CD4-positive, alpha-beta T cell treated with Interferon alpha-2 for 1 hour (primary cell): ENCODE measurements at regions not wholly inside any gene's neighbourhood (a gene's known extent, or its start where the extent isn't known, plus 50 kb on each side); places are given as distances from the start of the nearest gene placed in this dataset.

Experiments used
- DNase-seq, 2 donors: peaks; one replicate each; pipeline ENCODE4 v3.0.0-alpha.2; 2020 to 2022

DNA sequence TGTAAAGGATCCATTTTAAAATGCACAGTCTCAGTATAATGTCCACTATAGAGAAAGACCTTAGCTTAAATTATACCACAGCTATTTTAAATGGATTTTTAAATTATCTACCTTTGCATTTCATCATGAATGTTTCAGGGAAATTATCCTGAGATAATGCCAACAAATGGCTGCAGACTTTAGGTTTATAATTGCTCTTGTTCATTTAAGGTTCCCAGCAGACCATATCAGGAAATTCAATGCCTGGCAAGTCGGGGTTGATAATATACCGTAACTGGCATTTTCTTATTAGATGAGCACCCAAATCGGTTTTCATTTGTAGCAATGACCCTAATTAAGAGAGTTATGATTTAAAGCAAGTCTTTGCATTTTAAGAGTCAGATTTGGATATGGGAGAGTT is 227.1 kb upstream of the ARRDC4 start:
- DNase-seq = no peak

DNA sequence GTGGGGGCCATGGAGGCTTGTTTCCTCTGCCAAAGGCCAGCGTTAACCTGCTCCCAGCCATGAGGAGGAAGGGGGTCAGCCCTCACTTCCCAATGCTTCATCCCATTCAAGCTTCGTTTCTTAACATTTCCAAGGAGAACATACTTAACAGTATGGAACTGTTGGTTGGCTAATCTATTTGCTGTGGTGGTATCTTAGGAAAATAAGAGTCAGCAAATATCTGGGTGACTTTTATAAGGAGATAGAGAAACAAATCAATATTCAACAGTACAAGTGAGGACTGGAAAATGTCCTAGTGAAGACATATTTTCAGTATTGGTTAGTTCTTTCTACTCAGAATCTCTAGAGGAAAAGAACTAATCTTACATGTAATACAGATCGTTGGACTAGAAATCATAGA is 223.8 kb upstream of the ARRDC4 start:
- no peak for DNase-seq

DNA sequence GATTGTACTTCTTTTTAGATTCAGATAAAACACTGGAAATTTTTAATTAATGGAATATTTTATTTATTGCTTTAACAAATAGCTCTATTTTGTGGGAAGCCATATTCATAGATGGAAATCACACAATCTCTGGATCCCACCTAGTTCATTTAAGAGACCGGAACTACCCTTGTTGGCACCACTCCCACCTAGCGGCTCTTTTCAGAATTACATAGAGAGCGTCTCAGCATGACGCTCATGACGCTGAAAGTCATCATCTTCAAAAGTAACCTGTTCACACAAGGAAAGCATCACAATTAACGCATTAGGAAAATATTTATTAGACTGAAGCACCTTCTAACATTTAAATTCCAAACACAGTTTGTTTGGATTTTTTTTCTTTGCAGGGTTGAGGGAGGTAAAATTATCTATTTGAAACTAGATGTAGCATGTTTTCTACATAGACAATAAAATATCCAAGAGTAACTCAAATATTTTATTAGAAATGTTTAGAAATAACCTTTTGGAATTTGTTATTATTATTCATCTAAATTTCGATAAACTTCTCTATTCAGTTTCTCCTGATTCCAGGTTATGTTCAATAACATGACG is 214.9 kb upstream of the ARRDC4 start:
- DNase-seq = peak in 1 of 2 donors; percentile 3

DNA sequence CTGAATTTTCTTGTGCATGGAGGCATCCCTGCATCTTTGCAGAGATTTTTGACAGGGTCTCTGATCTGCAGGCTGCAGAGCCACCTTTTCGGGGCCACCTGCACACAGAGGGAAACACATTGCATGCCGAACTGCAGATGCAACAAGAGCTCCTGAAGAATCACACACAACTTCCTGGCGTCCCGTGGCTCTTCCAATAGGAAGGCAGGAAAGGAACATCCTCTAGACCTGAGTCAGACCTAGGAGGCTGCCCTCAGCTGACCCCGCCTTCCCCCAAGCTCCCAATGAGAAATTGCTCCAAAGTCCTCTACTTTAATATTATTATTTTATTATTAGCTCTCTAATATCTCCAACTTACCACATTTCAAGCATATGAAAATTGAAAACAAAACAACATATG is 213.2 kb upstream of the ARRDC4 start:
- DNase-seq = no peak

DNA sequence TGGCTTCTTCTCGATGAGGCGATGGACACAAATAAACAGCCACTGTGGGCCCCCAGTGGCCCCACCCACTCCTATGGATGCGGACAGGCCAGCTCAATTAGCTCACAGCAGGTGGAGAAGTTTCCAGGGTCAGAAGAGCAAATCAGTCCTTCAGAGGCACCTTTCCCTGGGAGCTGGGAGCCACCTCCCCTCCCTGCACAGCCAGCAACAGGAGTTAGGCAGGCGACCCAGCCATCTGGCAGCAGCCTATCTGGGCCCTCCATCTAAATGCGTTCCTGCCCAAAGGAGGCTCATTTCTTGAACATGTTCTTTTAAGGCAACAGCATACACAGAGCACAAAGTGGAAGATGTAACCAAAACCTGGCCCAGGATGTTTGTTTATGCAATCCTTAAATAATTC is 211.9 kb upstream of the ARRDC4 start:
- DNase-seq = no peak

DNA sequence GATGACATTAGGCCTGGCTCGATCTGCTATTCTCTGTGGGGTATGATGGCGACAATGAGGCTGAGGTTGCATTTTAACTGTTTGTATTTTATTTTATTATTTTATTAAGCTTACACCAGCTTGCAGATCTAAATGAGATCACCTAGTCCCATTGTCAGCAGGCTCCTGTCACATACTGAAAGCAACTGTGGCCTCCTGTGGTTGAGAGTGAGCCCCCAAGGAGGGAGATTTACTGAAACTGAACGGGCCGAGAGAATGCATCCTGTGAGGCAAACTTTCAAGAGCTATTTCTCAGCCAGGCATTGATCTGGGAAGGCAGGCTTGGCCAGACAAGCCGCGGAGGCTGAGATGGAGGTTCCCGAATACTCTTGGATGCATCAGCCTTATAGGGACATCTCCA is 210.4 kb upstream of the ARRDC4 start:
- no peak for DNase-seq

DNA sequence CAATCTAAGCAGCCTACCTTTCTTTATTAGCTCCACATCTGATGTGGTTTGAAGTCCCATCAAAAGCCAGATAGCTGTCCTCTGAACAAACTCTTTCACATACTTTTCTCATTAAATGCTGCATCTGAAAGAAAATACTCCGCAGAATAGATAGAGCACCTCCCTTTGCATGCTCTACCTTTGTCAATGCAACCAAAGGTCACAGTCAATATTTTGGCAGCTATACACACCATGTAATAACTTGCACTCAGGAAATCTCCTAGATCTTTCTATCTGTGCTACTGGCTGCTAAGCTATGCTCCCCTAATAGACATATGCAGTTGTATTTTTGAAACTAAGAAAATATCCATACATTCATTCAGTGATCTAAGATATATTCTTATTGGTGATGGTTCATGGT is 204.8 kb upstream of the ARRDC4 start:
- no peak for DNase-seq

DNA sequence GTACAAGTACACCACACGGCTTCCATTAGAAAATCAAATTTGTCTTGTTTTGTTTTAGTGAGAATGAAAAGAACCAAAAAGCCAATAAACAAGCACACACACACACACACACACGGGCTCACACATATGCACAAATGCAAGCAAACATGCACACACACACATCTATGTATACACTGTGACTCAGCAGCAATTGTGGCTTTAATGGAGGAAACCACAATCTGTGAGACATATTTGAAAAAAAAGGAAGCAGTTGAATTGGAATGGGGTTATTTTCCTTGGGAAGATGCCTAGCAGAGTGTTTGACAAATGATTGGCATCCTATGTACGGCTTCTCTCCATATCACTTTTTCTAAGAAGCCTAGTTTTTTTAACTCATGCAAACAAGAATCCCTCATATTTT is 201.1 kb upstream of the ARRDC4 start:
- no peak for DNase-seq

DNA sequence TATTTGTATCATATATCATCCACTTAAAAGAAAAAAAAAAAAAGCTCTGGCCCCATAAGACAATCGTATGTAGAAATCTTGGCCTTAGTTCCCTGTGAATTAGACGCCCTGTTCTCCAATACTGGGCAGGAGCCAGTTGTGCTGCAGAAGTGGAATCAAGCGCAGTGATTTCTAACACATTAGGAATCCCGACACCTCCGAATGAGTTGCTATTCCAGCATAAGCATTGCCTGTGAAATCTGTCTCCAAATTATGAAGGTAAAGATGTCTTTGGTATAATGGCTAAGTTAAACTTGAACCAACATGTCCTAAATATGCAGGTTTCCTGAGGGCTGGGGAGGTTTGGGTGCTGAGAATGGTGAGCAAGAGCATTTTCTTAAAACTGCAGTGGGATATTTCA is 199.4 kb upstream of the ARRDC4 start:
- DNase-seq = no peak

DNA sequence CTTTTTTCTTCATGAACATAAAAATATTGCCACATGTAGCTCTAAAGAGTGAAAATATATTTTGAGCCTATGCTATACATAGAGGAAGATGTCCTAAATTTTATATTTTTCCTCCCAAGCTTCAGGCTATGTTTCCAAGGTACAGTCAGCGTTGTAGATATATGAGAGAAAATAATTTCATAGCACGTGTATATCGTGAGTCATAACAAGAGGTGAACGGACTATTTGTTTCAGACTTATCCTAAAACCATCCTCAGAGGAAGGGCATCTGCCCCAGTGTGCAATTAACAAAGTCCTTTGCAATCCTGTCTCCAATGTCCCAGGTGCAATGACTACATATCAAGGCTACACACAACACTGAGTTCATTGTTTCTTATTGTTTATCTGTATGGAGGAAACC is 177.3 kb upstream of the ARRDC4 start:
- no peak for DNase-seq

DNA sequence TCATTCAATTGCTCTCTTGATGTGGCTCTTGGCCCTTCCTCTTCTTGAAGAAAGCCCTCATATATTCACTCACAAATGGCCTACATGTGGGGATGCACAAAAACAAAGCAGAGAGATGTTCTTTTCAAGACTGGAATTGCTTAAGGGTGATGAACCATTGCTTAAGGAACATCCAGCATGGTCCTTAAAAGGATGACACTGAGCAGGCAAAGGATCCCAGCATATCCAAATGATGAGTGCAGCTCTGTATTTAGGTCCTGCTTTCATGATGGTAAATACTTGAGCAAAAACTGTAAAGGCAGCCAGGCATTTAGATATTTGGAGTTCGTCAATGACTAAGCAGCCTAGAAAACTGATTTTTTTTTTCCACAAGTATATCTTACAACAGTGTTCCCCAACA is 173.8 kb upstream of the ARRDC4 start:
- DNase-seq = no peak

DNA sequence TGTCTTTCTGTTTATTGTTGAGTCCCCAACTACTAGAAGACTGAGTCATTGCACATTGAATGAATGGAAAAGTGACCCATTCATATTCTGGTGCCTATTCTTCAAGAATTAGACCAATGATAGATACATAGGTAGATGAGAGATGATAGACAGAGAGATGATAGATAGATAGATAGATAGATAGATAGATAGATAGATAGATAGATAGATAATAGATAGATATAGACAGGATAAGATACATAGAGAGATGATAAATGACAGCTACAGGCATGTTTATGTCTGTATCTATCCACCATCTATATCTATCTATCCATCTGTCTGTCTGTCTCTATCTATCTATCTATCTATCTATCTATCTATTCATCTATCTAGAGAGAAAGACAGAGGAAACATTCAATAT is 170.3 kb upstream of the ARRDC4 start:
- DNase-seq = no peak

DNA sequence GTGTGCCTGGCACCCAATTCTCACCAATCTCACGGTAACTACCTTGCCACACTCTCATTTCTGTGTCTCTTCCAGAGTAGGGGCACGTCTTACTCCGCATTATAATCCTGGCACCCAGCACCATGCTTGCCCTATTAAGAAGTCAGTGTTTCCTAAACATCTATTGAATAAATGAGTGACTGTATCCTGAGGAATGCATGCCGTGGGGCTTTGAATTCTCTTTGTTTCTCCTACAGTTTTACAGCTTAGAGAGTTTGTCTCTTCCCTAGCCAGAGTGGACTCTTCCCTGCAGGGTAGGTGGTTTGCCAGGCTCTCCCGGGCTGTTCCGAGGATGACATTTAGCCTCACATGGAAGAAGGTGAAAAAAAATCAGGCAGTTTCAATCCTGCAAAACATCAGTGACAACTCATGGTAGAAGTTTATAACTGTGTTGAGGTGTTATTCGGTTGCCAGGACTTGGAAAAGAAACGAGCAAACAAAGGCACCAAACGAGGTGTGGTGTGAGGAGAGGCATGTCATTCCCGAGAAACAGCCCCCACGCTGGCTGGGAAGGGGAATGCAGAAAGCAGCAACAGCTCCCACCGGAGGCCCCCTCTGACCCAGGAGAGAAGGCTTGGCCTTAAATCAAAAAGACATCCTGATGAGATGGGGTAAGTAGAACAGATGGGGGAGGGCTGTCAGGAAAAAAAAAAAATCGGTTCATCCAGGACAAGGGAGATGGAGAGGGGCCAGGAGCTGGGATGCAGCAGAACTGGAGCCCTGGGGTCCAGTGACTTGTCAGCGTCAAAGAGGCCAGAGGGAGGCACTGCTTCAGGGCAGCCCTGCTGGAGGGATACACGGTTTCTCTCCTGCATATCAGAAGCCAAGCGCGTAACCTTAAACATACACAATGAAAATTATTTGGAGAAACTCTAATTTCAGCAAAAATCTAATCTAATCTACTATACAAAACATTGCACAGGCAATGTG is 168.4 kb upstream of the ARRDC4 start:
- no peak for DNase-seq

DNA sequence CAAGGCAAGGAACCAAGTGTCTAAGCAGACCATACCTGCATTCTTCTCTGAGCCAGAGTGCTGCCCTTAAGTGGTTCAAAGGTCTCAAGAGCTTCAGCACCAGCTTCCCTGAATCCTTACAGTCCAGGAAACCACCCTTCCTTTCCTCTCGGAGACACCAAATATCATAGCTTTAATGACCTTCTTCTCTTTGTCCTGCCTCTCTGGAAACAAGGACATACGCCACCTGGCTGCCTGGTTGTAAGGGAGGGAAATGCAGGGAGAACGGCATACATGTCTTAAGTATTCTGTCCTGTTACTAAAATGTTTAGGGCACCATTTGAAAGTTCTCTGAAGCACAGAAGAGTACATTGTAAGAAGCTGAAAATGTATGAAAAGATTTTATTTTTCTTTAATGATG is 155.6 kb upstream of the ARRDC4 start:
- DNase-seq = no peak

DNA sequence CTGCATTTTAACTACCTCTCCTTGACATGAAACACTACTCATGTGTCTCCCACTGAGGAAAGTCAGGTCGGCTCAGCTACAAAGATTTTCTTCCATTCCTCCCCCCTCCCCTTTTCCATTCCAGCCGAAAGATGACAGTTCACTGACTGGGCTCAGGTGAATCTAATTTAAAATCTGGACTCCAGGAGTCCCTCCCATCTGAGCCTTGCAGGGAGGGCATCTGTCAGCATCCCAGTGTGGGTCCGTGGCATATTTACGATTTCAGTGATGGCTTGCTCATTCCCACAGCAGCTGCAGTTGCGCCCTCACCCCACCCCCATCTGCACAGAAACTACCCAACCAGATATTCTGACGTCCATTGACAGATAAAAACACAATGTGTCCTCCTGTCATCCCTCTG is 153.7 kb upstream of the ARRDC4 start:
- DNase-seq = no peak

DNA sequence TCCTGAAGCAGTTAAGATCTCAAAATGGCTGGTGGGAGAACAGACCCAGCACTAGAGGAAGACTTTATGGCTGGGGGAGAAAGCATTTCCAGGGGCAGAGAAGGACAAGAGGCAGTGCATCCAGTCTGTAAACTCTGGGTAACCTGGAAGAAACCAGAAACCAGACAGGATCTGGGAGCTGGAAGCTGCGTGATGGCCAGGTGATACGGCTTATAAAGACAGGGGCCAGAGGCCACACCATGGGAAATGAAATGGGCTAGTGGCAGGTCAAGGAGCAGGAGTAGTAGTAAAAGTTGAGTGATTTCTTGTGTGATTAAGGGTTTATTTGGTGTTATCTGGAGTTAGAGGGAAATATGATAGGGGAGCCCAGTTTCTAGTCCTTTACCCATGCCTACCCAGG is 144.7 kb upstream of the ARRDC4 start:
- DNase-seq = no peak

DNA sequence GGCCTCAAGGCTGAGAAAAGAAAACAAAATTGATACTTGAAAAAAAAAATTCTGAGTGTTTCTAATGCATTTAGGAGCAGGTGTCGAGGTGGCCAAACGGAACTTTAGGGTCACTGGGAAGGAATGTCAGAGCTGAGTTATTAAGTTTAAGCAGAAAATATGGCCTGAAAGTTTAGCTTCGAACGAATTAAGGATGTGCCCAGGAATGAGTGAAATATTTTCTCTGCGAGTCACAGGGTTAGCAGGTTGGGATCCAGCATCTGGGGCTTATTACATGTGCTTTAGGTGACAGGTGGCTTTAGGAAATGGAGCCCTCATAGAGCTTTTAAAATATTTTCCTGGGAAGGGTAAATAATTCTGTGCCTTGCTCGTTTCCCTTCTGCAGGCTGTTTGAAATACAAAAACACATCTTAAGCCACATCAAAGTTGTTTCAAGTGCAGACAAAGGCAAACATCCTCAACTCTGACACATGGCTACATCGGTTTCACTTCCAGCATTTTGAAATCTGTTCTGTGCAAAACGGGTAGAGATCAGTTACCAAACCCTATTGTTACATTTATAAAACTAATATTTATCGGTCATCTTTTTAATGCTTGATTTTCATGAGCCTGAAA is 143.1 kb upstream of the ARRDC4 start:
- DNase-seq = no peak

DNA sequence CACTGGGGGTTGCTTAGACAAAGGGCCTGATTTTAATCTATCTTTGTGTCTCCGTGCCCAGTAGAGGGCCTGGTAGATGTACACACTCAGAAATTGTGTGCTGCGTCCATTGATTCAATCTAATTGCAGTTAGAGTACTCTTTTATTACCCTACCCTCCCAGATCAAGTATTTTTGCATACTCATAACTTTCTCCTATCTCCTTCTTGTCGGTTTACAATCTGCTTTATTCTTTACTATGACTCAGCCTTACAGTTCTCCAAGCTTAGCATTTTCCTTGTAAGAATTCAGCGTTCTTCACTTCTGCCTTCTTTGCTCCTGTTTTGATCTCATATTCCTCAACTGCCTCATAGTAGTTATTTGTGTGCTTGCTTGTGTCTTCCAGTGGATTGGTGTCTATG is 124.5 kb upstream of the ARRDC4 start:
- DNase-seq = no peak

DNA sequence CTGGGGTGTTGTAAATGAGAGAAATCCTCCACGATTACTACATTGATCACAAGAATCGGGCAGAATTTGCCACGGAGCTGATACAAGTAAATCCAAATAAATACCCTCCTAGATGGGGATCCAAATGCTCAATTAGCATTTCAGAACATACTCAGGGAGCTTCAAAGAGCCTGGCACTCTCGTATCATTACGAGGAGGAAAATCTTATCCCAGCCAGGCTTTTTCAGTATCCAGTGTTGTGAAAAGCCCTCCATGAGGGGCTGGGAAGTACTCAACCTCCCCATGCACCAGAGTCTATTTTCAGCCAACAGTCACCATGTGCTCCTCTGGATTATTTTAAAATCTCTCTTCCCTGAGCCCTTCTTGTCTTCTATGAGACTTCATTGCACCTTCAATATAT is 122.6 kb upstream of the ARRDC4 start:
- DNase-seq = no peak

DNA sequence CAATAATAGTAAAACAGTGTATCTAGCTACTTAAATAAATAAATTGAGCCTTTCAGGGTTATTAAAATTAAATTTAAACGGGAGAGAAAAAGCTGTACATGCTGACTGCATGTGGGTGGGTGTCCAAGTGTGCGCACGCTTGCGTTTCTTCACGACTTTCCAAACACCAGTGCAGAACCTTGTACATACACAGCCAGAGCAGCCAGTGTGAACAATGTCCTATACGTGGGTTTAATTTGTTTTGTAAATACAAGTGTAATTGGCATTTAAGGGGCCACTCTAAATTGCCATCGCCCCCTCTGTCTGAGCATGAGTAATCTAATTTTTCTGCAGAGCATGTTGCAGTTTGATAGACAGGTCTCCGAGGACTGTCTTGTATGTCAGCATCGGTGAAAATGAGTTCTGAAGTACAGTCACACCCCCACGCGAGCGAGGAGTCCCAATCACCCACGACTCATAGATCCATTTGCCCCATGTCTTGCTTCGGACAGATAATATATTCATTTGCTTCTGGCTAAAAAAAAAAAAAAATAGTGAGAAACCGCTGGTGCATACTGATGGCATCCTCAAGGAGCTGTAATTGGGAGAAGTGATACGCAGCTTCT is 121.8 kb upstream of the ARRDC4 start:
- no peak for DNase-seq

DNA sequence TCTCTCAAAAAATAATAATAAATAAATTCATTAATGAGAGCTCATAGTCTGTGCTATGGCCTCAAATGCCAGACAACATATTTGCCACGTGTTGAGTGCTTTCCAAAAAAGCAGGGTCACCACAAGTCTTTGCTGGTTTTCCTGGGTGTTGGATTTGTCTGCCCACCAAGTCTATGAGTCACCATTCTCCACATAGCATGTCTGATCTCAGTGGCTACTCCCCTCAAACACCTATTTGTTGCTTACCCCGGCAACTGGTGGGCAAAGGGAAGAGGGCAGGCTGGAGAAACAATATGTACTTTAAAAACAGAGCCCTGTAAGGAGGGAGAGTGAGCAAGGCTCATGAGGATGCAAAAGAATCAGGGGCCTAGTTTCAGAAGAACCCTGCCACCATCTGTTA is 120.0 kb upstream of the ARRDC4 start:
- no peak for DNase-seq

DNA sequence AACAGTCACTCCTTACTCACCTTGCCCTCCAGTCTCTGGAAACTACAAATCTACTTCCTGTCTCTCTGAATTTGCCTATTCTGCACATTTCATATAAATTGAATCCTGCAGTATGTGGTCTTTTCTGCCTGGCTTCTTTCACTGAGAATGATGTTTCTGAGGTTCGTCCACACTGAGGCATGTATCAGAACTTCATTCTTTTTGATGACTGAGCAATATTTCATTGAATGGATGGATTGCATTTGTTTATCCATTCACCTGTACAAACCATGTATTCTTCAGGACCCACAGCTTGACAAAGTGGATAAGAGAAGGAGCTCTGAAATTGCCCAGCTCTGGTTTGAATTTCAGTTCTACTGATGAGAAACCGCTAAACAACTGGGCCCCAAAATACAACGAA is 118.9 kb upstream of the ARRDC4 start:
- no peak for DNase-seq

DNA sequence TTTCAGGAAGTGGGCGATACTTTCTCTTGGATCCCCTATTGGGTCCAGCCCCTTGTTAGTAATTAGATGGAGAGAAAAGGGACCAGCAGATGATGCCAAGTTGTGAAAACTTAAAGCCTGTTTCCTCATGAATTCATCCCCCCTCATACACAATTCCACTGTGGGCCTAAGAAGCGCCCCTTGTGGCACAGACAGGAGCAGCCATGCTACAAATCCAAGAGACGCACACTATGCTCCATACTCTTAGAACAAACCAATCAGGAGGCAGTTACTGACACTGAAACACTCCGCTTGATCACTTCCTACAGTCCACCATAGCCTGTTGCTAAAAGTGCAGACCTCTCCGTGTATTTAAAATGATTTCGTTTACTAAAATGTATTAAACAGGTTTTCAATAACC is 111.3 kb upstream of the ARRDC4 start:
- no peak for DNase-seq

DNA sequence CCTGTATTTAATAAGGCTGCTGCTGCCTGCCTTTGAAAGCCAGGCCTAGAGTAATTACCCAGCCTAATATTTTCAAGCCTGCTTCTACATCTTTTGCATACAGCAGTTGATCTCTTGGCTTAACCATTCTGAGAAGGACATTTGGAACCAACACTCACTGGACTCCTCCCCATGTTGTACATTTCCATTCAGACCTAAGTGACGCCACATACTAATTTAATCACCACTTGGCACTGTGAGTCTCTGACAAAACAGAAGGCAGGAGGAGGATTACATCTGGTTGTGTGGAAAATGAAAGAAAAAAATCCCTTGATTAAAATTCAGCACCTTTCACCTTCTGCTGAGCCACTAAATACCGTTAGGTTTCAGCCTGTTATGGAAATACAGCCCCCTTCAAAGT is 102.2 kb upstream of the ARRDC4 start:
- DNase-seq = no peak
